Sigmoid colon (tissue), 6 donors: ENCODE measurements at regions not wholly inside any gene's neighbourhood (a gene's known extent, or its start where the extent isn't known, plus 50 kb on each side); places are given as distances from the start of the nearest gene placed in this dataset.

Source experiments
- DNase-seq: peaks from one replicate; pipeline ENCODE4 v3.0.0-alpha.2; 2019
- H3K27ac ChIP-seq, 4 donors: fragments of 200-600 bp; sonication (generic); one replicate each; pipeline ENCODE4 v1.5.1; 2016 to 2019; ENCODE audit warnings: mild to moderate bottlenecking in 1 of 4
- H3K27me3 ChIP-seq, 3 donors: fragments of 200-600 bp; sonication (generic); one replicate each; pipeline ENCODE4 v1.5.1; 2019; ENCODE audit warnings: mild to moderate bottlenecking in 1 of 3
- H3K36me3 ChIP-seq, 4 donors: fragments of 200-600 bp; sonication (generic); one replicate each; pipeline ENCODE4 v1.5.1; 2016 to 2019
- H3K4me1 ChIP-seq, 4 donors: fragments of 200-600 bp; sonication (generic); one replicate each; pipeline ENCODE4 v1.5.1; 2017 to 2019
- H3K4me3 ChIP-seq, 4 donors: fragments of 200-600 bp; sonication (generic); one replicate each; pipeline ENCODE4 v1.5.1; 2017 to 2019; ENCODE audit warnings: mild to moderate bottlenecking in 2 of 4, moderate library complexity in 1 of 4
- H3K9me3 ChIP-seq, 4 donors: fragments of 200-600 bp in 3 of 4; sonication (generic) in 3 of 4; one replicate each; pipeline versions ENCODE4 v1.5.1 to v1.6.1; 2013 to 2019
- EP300 ChIP-seq, 4 donors: sonication (generic); formaldehyde crosslinking; IDR thresholded peaks; one replicate each; pipeline ENCODE4 v1.6.1; 2017; ENCODE audit warnings: antibody characterized with exemption in 4 of 4
- POLR2A ChIP-seq, 2 donors: fragments of 450-650 bp; IDR thresholded peaks; one replicate each; pipeline ENCODE4 v1.6.1; 2016; ENCODE audit warnings: antibody characterized with exemption in 2 of 2, mild to moderate bottlenecking in 2 of 2, moderate library complexity in 2 of 2
- POLR2AphosphoS5 ChIP-seq, 4 donors: sonication (generic); formaldehyde crosslinking; IDR thresholded peaks; one replicate each; pipeline ENCODE4 v1.6.1; 2017; ENCODE audit warnings: antibody characterized with exemption in 4 of 4
- WGBS, 2 donors: extraction: QIAGEN DNeasy Blood & Tissue Kit; methylation state at CpG; one replicate each; pipeline ENCODE4 v1.1.7; 2013; 5-methylcytosine and 5-hydroxymethylcytosine counted together
- intact Hi-C: fragments of 100-400 bp; cut with DNase I; formaldehyde crosslinking; loops from one replicate; pipeline ENCODE4 v1.15.1; 2023
- TF ChIP-seq, protein P1 (sequence below), 4 experiments: fragments of 450-650 bp in 3 of 4; fragments of 200-600 bp in 1 of 4; IDR thresholded peaks; one replicate each; pipeline ENCODE4 v1.5.1; 2016 to 2019; ENCODE audit warnings: antibody characterized with exemption in 4 of 4, mild to moderate bottlenecking in 3 of 4, moderate library complexity in 2 of 4
- donor health status: healthy with polysubstance abuse.
- donor health status: healthy.

DNA sequence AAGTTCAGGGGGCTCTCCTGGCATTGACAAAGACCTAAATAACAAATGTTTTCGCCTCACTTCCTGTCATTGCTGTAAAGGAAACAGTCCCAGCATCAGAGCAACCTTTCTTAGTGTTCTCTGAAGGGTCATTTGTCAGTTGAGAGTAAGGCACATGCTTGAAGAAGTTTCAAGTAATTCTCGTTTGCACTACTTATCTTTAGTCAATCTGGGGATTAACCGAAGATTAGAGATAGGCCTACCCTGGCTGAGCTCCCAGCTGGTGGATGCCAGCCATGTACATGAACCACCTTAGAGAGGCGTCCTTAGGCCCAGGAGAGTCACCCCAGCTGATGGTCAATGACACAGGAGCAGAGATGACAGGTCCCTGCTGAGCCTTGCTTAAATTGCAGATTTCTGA lies 189.9 kb upstream of the PGRMC2 start:
- WGBS, 2 donors = 68 to 78% methylated on average over 4 of the region's 4 CpGs
- no peak for TF ChIP-seq EP300 (IDR thresholded peaks at IDR 0.05)
- no peak for TF ChIP-seq POLR2AphosphoS5 (IDR thresholded peaks at IDR 0.05)
- TF ChIP-seq, protein P1, sequence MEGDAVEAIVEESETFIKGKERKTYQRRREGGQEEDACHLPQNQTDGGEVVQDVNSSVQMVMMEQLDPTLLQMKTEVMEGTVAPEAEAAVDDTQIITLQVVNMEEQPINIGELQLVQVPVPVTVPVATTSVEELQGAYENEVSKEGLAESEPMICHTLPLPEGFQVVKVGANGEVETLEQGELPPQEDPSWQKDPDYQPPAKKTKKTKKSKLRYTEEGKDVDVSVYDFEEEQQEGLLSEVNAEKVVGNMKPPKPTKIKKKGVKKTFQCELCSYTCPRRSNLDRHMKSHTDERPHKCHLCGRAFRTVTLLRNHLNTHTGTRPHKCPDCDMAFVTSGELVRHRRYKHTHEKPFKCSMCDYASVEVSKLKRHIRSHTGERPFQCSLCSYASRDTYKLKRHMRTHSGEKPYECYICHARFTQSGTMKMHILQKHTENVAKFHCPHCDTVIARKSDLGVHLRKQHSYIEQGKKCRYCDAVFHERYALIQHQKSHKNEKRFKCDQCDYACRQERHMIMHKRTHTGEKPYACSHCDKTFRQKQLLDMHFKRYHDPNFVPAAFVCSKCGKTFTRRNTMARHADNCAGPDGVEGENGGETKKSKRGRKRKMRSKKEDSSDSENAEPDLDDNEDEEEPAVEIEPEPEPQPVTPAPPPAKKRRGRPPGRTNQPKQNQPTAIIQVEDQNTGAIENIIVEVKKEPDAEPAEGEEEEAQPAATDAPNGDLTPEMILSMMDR (IDR thresholded peaks at IDR 0.05) = no peak
- TF ChIP-seq POLR2A (IDR thresholded peaks at IDR 0.05) = no peak
- intact Hi-C loops = no loop called here
- Histone ChIP-seq H3K27me3 (no peaks in the 10 kb centered on the region), H3K36me3 (no peaks in the 10 kb centered on the region), H3K4me3 (no peak overlapping the region), H3K27ac (no peak overlapping the region), H3K9me3 (peaks cover 0 to 2% (median 0%) of the 10 kb centered on the region in 4 donors), H3K4me1 (no peaks in the 10 kb centered on the region)
- no peak for DNase-seq

DNA sequence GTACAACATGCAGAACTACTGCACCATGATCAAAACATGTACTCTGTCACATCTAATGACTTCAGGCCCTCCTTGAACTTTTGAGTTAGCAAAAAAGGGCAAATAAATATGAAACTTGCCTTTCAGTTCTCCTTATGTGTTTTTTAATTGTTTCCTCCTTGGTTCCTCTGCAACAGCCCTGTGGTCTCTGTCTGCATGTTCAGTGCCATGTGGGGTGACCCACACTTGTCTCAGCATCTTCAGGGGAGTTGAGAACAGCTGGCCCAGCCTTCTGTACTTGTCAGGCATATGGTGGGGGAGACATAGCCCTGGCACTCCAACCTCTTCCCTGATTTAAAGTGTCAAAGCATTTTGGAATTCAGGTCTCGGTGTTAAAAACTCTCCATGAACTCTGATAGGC lies 188.0 kb upstream of the PGRMC2 start:
- intact Hi-C loops = no loop called here
- 93 to 98% methylated on average over 1 of the region's 1 CpG for WGBS, 2 donors
- Histone ChIP-seq H3K36me3 (no peaks in the 10 kb centered on the region), H3K9me3 (no peaks in the 10 kb centered on the region), H3K27ac (no peak overlapping the region), H3K4me1 (no peaks in the 10 kb centered on the region), H3K4me3 (no peak overlapping the region), H3K27me3 (no peaks in the 10 kb centered on the region)
- no peak for DNase-seq
- TF ChIP-seq POLR2AphosphoS5 (IDR thresholded peaks at IDR 0.05) = no peak
- TF ChIP-seq, protein P1 (IDR thresholded peaks at IDR 0.05) = no peak
- no peak for TF ChIP-seq POLR2A (IDR thresholded peaks at IDR 0.05)
- TF ChIP-seq EP300 (IDR thresholded peaks at IDR 0.05) = no peak

DNA sequence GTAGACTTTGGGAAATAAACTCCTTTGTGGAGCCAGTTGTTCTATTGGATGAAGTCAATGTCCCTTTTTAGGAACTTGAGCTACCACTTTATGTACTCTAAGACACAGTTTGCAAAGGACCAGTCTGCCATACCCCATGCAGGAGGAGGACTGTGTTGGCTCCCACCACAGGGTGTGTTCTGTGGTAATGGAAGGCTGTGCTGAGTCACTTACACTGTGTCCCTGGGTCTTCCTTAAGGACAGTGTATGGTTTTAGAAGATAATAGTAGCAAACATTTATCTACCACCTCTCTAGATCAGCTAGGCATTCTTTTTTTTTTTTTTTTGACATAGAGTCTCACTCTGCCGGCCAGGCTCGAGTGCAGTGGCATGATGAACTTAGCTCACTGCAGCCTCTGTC lies 184.0 kb upstream of the PGRMC2 start:
- WGBS, 2 donors = 95 to 97% methylated on average over 2 of the region's 2 CpGs

DNA sequence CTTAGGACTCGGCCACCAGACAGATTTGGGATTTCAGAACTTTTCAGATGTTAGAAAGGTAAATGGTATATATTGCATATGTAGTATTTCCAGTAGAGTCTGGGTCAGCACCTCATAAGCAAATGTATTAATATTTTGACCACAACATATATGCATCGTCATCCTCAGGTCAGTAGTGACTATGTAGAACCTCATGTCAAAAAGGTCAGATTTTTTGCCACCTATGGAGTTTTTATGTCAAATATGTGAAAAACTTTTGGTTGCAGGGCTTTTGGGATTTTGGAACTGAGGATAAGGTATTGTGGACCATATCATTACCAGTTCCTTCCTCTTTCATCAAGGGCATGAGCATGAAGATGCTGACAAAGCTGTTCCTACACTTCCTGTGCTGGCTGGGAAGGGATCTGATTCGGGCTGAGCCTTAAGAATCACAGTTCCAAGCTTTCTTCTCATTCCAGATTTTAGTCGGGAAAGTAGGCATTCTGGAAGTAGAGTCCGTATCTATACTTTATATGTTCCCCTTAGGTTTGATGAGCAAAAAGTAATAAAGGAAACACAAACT lies 183.0 kb upstream of the PGRMC2 start:
- 85 to 91% methylated on average over 5 of the region's 5 CpGs for WGBS, 2 donors
- H3K4me3 ChIP-seq = no peak overlapping the region
- DNase-seq = no peak
- no peaks in the 10 kb centered on the region for H3K9me3 ChIP-seq
- H3K27me3 ChIP-seq = no peaks in the 10 kb centered on the region
- no peak for TF ChIP-seq POLR2A (IDR thresholded peaks at IDR 0.05)
- TF ChIP-seq, protein P1 (IDR thresholded peaks at IDR 0.05) = no peak
- TF ChIP-seq EP300 (IDR thresholded peaks at IDR 0.05) = no peak
- TF ChIP-seq POLR2AphosphoS5 (IDR thresholded peaks at IDR 0.05) = no peak
- H3K36me3 ChIP-seq = no peaks in the 10 kb centered on the region
- no peak overlapping the region for H3K27ac ChIP-seq
- H3K4me1 ChIP-seq = peaks cover 0 to 17% (median 15%) of the 10 kb centered on the region in 4 donors
- intact Hi-C loops = loop anchor here (5.0 kb wide), 1 partner anchor 392 kb away; no protein-coding TSS in a partner anchor

More for the DNA sequence above, 184.0 kb upstream of the PGRMC2 start:
- intact Hi-C loops = loop anchor here (5.0 kb wide), 1 partner anchor 391 kb away; no protein-coding TSS in a partner anchor
- Histone ChIP-seq H3K36me3 (no peaks in the 10 kb centered on the region), H3K4me1 (peaks cover 0 to 17% (median 15%) of the 10 kb centered on the region in 4 donors), H3K9me3 (no peaks in the 10 kb centered on the region), H3K27me3 (no peaks in the 10 kb centered on the region), H3K4me3 (no peak overlapping the region), H3K27ac (no peak overlapping the region)
- TF ChIP-seq POLR2AphosphoS5 (IDR thresholded peaks at IDR 0.05) (no peak), EP300 (IDR thresholded peaks at IDR 0.05) (no peak), POLR2A (IDR thresholded peaks at IDR 0.05) (no peak)
- TF ChIP-seq, protein P1 (IDR thresholded peaks at IDR 0.05) = no peak
- no peak for DNase-seq
